SK-N-SH (cell line): ENCODE measurements at regions not wholly inside any gene's neighbourhood (a gene's known extent, or its start where the extent isn't known, plus 50 kb on each side); places are given as distances from the start of the nearest gene placed in this dataset.

Experiments
- CTCF ChIA-PET: fragments of 300-600, 350-600 bp; formaldehyde crosslinking; extraction: SDS; loops from one replicate; lab custom pipeline; 2021; lab: Yijun Ruan, JAX
- POLR2A ChIA-PET: fragments of 350-600 bp; sonication (Branson Sonifier 250); formaldehyde crosslinking; extraction: SDS; loops from one replicate; lab custom pipeline; 2020; ENCODE audit warnings: antibody characterized with exemption, inconsistent platforms; lab: Yijun Ruan, JAX
- DNase-seq: peaks from one replicate; pipeline ENCODE4 v3.0.0; 2012
- H2AFZ ChIP-seq: fragments of 200-600 bp; sonication (generic); 2 replicates; pipeline ENCODE4 v1.8.1; 2016; ENCODE audit warnings: antibody characterized with exemption, mild to moderate bottlenecking, low read depth
- H3F3A ChIP-seq: fragments of 200-600 bp; sonication (generic); replicated peaks from 2 replicates; pipeline ENCODE3; 2016; ENCODE audit warnings: antibody characterized with exemption, mild to moderate bottlenecking; ENCODE audit not compliant: insufficient read depth
- H3K27ac ChIP-seq, 2 experiments: fragments of 200-500 bp in 1 of 2; fragments of 200-600 bp in 1 of 2; sonication (Bioruptor generic) in 1 of 2; sonication (generic), shearing (Covaris generic) in 1 of 2; 2 replicates each; pipeline versions ENCODE4 v1.5.1 to v1.6.1; 2014 to 2016; ENCODE audit warnings: low read depth in 2 of 2, inconsistent platforms in 1 of 2, low read length in 1 of 2, mild to moderate bottlenecking in 1 of 2, mixed read lengths in 1 of 2
- H3K27me3 ChIP-seq: fragments of 200-600 bp; sonication (generic), shearing (Covaris generic); 2 replicates; pipeline ENCODE4 v1.6.1; 2016; ENCODE audit warnings: mixed run types; ENCODE audit not compliant: insufficient read depth
- H3K36me3 ChIP-seq, 2 experiments: fragments of 200-500 bp in 1 of 2; fragments of 200-600 bp in 1 of 2; sonication (Bioruptor generic) in 1 of 2; sonication (generic) in 1 of 2; replicated peaks in 1 of 2; 2 replicates each; pipeline versions ENCODE3 to v1.5.1; 2014 to 2016; ENCODE audit warnings: low read length in 1 of 2, mild to moderate bottlenecking in 1 of 2; ENCODE audit not compliant: insufficient read depth in 2 of 2, control insufficient read depth in 1 of 2
- H3K4me1 ChIP-seq, 2 experiments: fragments of 200-500 bp in 1 of 2; fragments of 200-600 bp in 1 of 2; sonication (Bioruptor generic) in 1 of 2; sonication (generic), shearing (Covaris generic) in 1 of 2; 2 replicates each; pipeline versions ENCODE4 v1.5.1 to v1.6.1; 2014 to 2016; ENCODE audit warnings: low read depth in 1 of 2, low read length in 1 of 2, mixed run types in 1 of 2; ENCODE audit not compliant: insufficient read depth in 2 of 2, control insufficient read depth in 1 of 2
- H3K4me2 ChIP-seq: fragments of 200-600 bp; sonication (generic), shearing (Covaris generic); 2 replicates; pipeline ENCODE4 v1.6.1; 2017; ENCODE audit warnings: mixed run types
- H3K4me3 ChIP-seq, 2 experiments: fragments of 200-500 bp in 1 of 2; fragments of 200-600 bp in 1 of 2; sonication (Bioruptor generic) in 1 of 2; sonication (generic), shearing (Covaris generic) in 1 of 2; 2 replicates each; pipeline versions ENCODE4 v1.5.1 to v1.8.1; 2014 to 2016; ENCODE audit warnings: low read depth in 2 of 2, inconsistent platforms in 1 of 2, low read length in 1 of 2, mild to moderate bottlenecking in 1 of 2, mixed read lengths in 1 of 2, moderate library complexity in 1 of 2
- H3K79me2 ChIP-seq: fragments of 200-600 bp; sonication (generic); 2 replicates; pipeline ENCODE4 v1.8.1; 2017; ENCODE audit warnings: mild to moderate bottlenecking; ENCODE audit not compliant: insufficient read depth
- H3K9ac ChIP-seq: fragments of 200-600 bp; sonication (generic); 2 replicates; pipeline ENCODE4 v1.6.1; 2017; ENCODE audit warnings: mixed run types
- H3K9me2 ChIP-seq: fragments of 200-600 bp; sonication (generic); 2 replicates; pipeline ENCODE4 v1.6.1; 2017; ENCODE audit warnings: mixed run types
- H3K9me3 ChIP-seq: fragments of 200-600 bp; sonication (generic); 2 replicates; pipeline ENCODE4 v1.6.1; 2017; ENCODE audit warnings: mixed run types, mild to moderate bottlenecking, moderate library complexity
- H4K20me1 ChIP-seq: fragments of 200-600 bp; sonication (generic); 2 replicates; pipeline ENCODE4 v1.6.1; 2017; ENCODE audit warnings: mild to moderate bottlenecking, mixed run types; ENCODE audit not compliant: insufficient read depth
- CHD2 ChIP-seq: fragments of 150-350 bp; IDR thresholded peaks from 2 replicates; pipeline ENCODE4 v1.6.1; 2018; ENCODE audit warnings: low read length; ENCODE audit not compliant: partially characterized antibody
- EP300 ChIP-seq, 2 experiments: IDR thresholded peaks; 2 replicates each; pipeline versions ENCODE4 v1.4.0 to v1.6.1; 2012; ENCODE audit warnings: borderline replicate concordance in 1 of 2, low read depth in 1 of 2, low read length in 1 of 2
- GATA2 ChIP-seq: sonication (generic); formaldehyde crosslinking; IDR thresholded peaks from 2 replicates; pipeline ENCODE4 v1.5.0; 2020; ENCODE audit warnings: mild to moderate bottlenecking, missing genetic modification reagents
- MAX ChIP-seq: IDR thresholded peaks from 2 replicates; pipeline ENCODE4 v1.4.0; 2012; ENCODE audit warnings: low read depth
- MXI1 ChIP-seq: IDR thresholded peaks from 2 replicates; pipeline ENCODE4 v1.6.1; 2012; ENCODE audit warnings: mild to moderate bottlenecking, low read depth, low read length, improper control_type of control experiment
- POLR2AphosphoS5 ChIP-seq: IDR thresholded peaks from 2 replicates; pipeline ENCODE4 v1.6.1; 2012; ENCODE audit warnings: low read depth, low read length
- RFX5 ChIP-seq: IDR thresholded peaks from 2 replicates; pipeline ENCODE4 v1.6.1; 2012; ENCODE audit warnings: mild to moderate bottlenecking, improper control_type of control experiment, low read length
- RXRA ChIP-seq: IDR thresholded peaks from 2 replicates; pipeline ENCODE4 v1.4.0; 2012; ENCODE audit warnings: low read depth, mild to moderate bottlenecking, borderline replicate concordance
- WGBS: methylation state at CpG from one replicate; pipeline ENCODE4 v1.1.6; 2017; ENCODE audit warnings: low lambda C conversion rate; 5-methylcytosine and 5-hydroxymethylcytosine counted together
- TF ChIP-seq, protein P1 (sequence below): IDR thresholded peaks from 2 replicates; pipeline ENCODE4 v1.4.0; 2012; ENCODE audit warnings: low read depth, borderline replicate concordance
- TF ChIP-seq, protein P2 (sequence below): IDR thresholded peaks from 2 replicates; pipeline ENCODE4 v1.6.1; 2012; ENCODE audit warnings: mild to moderate bottlenecking, low read depth, low read length, moderate library complexity

- no peak overlapping the region for H2AFZ ChIP-seq
These were observed 1337.9 kb upstream of the CHAC2 start for GRCh38 chr2:52429740-52430139.

DNA sequence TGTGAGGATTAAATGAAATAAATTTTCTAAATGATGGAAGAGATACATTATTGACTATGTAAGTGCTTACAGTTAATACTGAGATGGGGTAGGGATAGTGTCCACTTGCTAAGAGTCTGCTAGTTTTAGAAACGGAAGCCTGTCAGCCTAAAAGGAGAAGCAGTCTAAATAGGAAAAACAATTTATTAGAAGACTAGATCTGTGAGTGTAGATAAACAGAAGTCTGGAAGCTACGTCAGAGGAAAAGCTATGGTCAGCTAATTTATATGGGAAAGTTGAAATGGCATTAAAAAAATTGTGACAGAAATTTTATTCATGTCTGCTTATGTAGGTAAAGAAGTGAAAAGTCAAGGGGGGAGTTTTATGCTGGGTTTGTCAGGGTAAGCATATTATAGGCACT is 1338.4 kb upstream of the CHAC2 start:
- Histone ChIP-seq H2AFZ (no peak overlapping the region), H3K9me2 (no peaks in the 10 kb centered on the region), H3K79me2 (no peaks in the 10 kb centered on the region), H3K36me3 (no peaks in the 10 kb centered on the region), H3F3A (no peaks in the 10 kb centered on the region), H3K27ac (no peak overlapping the region), H3K4me3 (no peak overlapping the region), H3K27me3 (no peaks in the 10 kb centered on the region; the same call in 1 of the 2 replicates), H4K20me1 (no peaks in the 10 kb centered on the region), H3K4me2 (no peak overlapping the region), H3K4me1 (no peaks in the 10 kb centered on the region), H3K9me3 (no peaks in the 10 kb centered on the region)
- ChIA-PET CTCF (no interaction called here), POLR2A (no interaction called here)
- DNase-seq, result no peak
- 6% methylated on average over 2 of the region's 2 CpGs for WGBS
- TF ChIP-seq RXRA, result no peak
- TF ChIP-seq, protein P1, sequence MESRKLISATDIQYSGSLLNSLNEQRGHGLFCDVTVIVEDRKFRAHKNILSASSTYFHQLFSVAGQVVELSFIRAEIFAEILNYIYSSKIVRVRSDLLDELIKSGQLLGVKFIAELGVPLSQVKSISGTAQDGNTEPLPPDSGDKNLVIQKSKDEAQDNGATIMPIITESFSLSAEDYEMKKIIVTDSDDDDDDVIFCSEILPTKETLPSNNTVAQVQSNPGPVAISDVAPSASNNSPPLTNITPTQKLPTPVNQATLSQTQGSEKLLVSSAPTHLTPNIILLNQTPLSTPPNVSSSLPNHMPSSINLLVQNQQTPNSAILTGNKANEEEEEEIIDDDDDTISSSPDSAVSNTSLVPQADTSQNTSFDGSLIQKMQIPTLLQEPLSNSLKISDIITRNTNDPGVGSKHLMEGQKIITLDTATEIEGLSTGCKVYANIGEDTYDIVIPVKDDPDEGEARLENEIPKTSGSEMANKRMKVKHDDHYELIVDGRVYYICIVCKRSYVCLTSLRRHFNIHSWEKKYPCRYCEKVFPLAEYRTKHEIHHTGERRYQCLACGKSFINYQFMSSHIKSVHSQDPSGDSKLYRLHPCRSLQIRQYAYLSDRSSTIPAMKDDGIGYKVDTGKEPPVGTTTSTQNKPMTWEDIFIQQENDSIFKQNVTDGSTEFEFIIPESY, result no peak
- TF ChIP-seq, all 33 proteins: peak for 0
- no peak overlapping the region for H3K9ac ChIP-seq

More at GRCh38 chr2:52429740-52430139, 1337.9 kb upstream of the CHAC2 start:
- WGBS, result 11% methylated on average over 3 of the region's 3 CpGs
- no peaks in the 10 kb centered on the region for H3K79me2 ChIP-seq
- ChIA-PET POLR2A (no interaction called here), CTCF (no interaction called here)
- no peak overlapping the region for H3K4me3 ChIP-seq
- no peaks in the 10 kb centered on the region; the same call in 1 of the 2 replicates for H3K27me3 ChIP-seq
- TF ChIP-seq CHD2 (no peak), RXRA (no peak), MAX (no peak), EP300 (IDR thresholded peaks at IDR 0.05; ENCODE audit: borderline replicate concordance in 1 of 2, low read depth in 1 of 2, low read length in 1 of 2) (no peak), GATA2 (CRISPR knock-in tag) (no peak), MXI1 (no peak), POLR2AphosphoS5 (no peak), RFX5 (no peak)
- TF ChIP-seq, protein P2, sequence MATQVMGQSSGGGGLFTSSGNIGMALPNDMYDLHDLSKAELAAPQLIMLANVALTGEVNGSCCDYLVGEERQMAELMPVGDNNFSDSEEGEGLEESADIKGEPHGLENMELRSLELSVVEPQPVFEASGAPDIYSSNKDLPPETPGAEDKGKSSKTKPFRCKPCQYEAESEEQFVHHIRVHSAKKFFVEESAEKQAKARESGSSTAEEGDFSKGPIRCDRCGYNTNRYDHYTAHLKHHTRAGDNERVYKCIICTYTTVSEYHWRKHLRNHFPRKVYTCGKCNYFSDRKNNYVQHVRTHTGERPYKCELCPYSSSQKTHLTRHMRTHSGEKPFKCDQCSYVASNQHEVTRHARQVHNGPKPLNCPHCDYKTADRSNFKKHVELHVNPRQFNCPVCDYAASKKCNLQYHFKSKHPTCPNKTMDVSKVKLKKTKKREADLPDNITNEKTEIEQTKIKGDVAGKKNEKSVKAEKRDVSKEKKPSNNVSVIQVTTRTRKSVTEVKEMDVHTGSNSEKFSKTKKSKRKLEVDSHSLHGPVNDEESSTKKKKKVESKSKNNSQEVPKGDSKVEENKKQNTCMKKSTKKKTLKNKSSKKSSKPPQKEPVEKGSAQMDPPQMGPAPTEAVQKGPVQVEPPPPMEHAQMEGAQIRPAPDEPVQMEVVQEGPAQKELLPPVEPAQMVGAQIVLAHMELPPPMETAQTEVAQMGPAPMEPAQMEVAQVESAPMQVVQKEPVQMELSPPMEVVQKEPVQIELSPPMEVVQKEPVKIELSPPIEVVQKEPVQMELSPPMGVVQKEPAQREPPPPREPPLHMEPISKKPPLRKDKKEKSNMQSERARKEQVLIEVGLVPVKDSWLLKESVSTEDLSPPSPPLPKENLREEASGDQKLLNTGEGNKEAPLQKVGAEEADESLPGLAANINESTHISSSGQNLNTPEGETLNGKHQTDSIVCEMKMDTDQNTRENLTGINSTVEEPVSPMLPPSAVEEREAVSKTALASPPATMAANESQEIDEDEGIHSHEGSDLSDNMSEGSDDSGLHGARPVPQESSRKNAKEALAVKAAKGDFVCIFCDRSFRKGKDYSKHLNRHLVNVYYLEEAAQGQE, result no peak
- TF ChIP-seq, protein P1, result no peak
- H3K27ac ChIP-seq, result no peak overlapping the region
- H3K36me3 ChIP-seq, result no peaks in the 10 kb centered on the region
- H3K9ac ChIP-seq, result no peak overlapping the region
- H4K20me1 ChIP-seq, result no peaks in the 10 kb centered on the region
- no peaks in the 10 kb centered on the region for H3F3A ChIP-seq
- H3K9me3 ChIP-seq, result no peaks in the 10 kb centered on the region
- H3K9me2 ChIP-seq, result no peaks in the 10 kb centered on the region
- no peaks in the 10 kb centered on the region for H3K4me1 ChIP-seq
- no peak overlapping the region for H3K4me2 ChIP-seq
- DNase-seq, result no peak
